K562 (cell line): ENCODE measurements at regions not wholly inside any gene's neighbourhood (a gene's known extent, or its start where the extent isn't known, plus 50 kb on each side); places are given as distances from the start of the nearest gene placed in this dataset.

Experiments used
- ATAC-seq: fragments of 200-7000 bp; cut with Tn5 transposase; 3 replicates; pipeline ENCODE4 v1.9.1; 2020; ENCODE audit warnings: moderate library complexity
- BruUV-seq: library from RNA; stranded (reverse); fragments of 400-500 nt; replicated peaks from 2 replicates; lab custom pipeline; 2021; lab: Mats Ljungman, UMichigan
- CTCF ChIA-PET: fragments of 300-600 bp; formaldehyde crosslinking; extraction: SDS; loops from one replicate; lab custom pipeline; 2021; ENCODE audit warnings: low intra/inter-chr PET ratio; lab: Yijun Ruan, JAX
- POLR2A ChIA-PET: fragments of 300-600, 350-650 bp; sonication (Branson Sonifier 250); formaldehyde crosslinking; extraction: SDS; loops from one replicate; lab custom pipeline; 2021; ENCODE audit warnings: antibody characterized with exemption, inconsistent platforms; lab: Yijun Ruan, JAX
- DNase-seq, 4 experiments: peaks; one replicate each; pipeline versions ENCODE4 v3.0.0 to v3.0.0-alpha.2; 2011 to 2018; ENCODE audit warnings: low spot score in 3 of 4, mixed read lengths in 3 of 4; ENCODE audit errors: extremely low read depth in 1 of 4
- FAIRE-seq: peaks from 2 replicates; lab custom pipeline; 2011; peaks lifted over from hg19 to GRCh38; lab: Jason Lieb, UNC
- H2AFZ ChIP-seq: 2 replicates; pipeline ENCODE4 v1.6.0; 2011; ENCODE audit warnings: low read depth, low read length, control low read depth, inconsistent platforms
- H3K27ac ChIP-seq: fragments of 200-600 bp; 3 replicates; pipeline ENCODE4 v1.8.0; 2011; ENCODE audit warnings: low read depth, mild to moderate bottlenecking, control low read depth, inconsistent platforms, low read length, moderate library complexity, mixed read lengths; ENCODE audit errors: extremely low read depth
- H3K27me3 ChIP-seq, 2 experiments: fragments of 300-600 bp in 1 of 2; 2 replicates in 1 of 2; 3 replicates in 1 of 2; pipeline versions ENCODE4 v1.6.0 to v1.8.0; 2011; ENCODE audit warnings: inconsistent platforms in 2 of 2, low read length in 2 of 2, mild to moderate bottlenecking in 1 of 2, mixed read lengths in 1 of 2, moderate library complexity in 1 of 2; ENCODE audit not compliant: control insufficient read depth in 2 of 2, insufficient read depth in 2 of 2
- H3K36me3 ChIP-seq: fragments of 300-600 bp; 3 replicates; pipeline ENCODE4 v1.8.0; 2011; ENCODE audit warnings: mild to moderate bottlenecking, low read length, inconsistent platforms; ENCODE audit not compliant: control insufficient read depth, insufficient read depth
- H3K4me1 ChIP-seq, 2 experiments: fragments of 200-600 bp in 1 of 2; replicated peaks in 1 of 2; 2 replicates in 1 of 2; 3 replicates in 1 of 2; pipeline versions ENCODE4 v1.5.1 to v1.8.0; 2011; ENCODE audit warnings: inconsistent platforms in 2 of 2, low read length in 2 of 2, mild to moderate bottlenecking in 1 of 2, mixed read lengths in 1 of 2, moderate library complexity in 1 of 2; ENCODE audit not compliant: control insufficient read depth in 2 of 2, insufficient read depth in 2 of 2
- H3K4me2 ChIP-seq: 2 replicates; pipeline ENCODE4 v1.6.1; 2011; ENCODE audit warnings: low read length, control low read depth, inconsistent platforms, mixed read lengths; ENCODE audit not compliant: insufficient read depth
- H3K4me3 ChIP-seq: fragments of 200-600 bp; sonication (generic), shearing (Covaris generic); 2 replicates; pipeline ENCODE4 v1.5.1; 2016; ENCODE audit warnings: control low read depth, inconsistent platforms
- H3K79me2 ChIP-seq: fragments of 200-600 bp; 3 replicates; pipeline ENCODE4 v1.8.0; 2011; ENCODE audit warnings: low read length, inconsistent platforms; ENCODE audit not compliant: control insufficient read depth, insufficient read depth
- H3K9ac ChIP-seq, 2 experiments: 2 replicates each; pipeline versions ENCODE4 v1.6.0 to v1.6.1; 2011; ENCODE audit warnings: low read depth in 2 of 2, low read length in 2 of 2, control low read depth in 1 of 2, inconsistent platforms in 1 of 2, mild to moderate bottlenecking in 1 of 2, mixed read lengths in 1 of 2; ENCODE audit not compliant: insufficient read depth in 1 of 2
- H3K9me1 ChIP-seq: one replicate; pipeline ENCODE4 v1.6.0; 2011; ENCODE audit warnings: inconsistent platforms, mild to moderate bottlenecking, low read length, moderate library complexity; ENCODE audit not compliant: control insufficient read depth, insufficient read depth
- H3K9me3 ChIP-seq: replicated peaks from 2 replicates; pipeline ENCODE4 v1.5.1; 2011; ENCODE audit warnings: low read depth, low read length, inconsistent platforms; ENCODE audit not compliant: control insufficient read depth, insufficient read depth
- H4K20me1 ChIP-seq: replicated peaks from 2 replicates; pipeline ENCODE4 v1.6.1; 2011; ENCODE audit warnings: low read length, inconsistent platforms, mixed read lengths; ENCODE audit not compliant: control insufficient read depth, insufficient read depth
- ATF7 ChIP-seq: fragments of 450-650 bp; IDR thresholded peaks from 2 replicates; pipeline ENCODE4 v1.7.1; 2014; ENCODE audit warnings: mild to moderate bottlenecking, moderate library complexity
- DMBX1 ChIP-seq: fragments of 250-450 bp; sonication (Bioruptor Pico); IDR thresholded peaks from 2 replicates; pipeline ENCODE4 v1.8.0; 2022; ENCODE audit warnings: inconsistent platforms, mild to moderate bottlenecking, moderate library complexity, borderline replicate concordance
- EHMT2 ChIP-seq: fragments of 450-650 bp; IDR thresholded peaks from 2 replicates; pipeline ENCODE4 v1.6.1; 2018; ENCODE audit warnings: antibody characterized with exemption
- HEY1 ChIP-seq: fragments of 250-450 bp; sonication (Bioruptor Pico); IDR thresholded peaks from 2 replicates; pipeline ENCODE4 v1.5.0; 2020; ENCODE audit warnings: mild to moderate bottlenecking, moderate library complexity, borderline replicate concordance
- KDM5B ChIP-seq: fragments of 200-600 bp; sonication (generic); IDR thresholded peaks from 2 replicates; pipeline ENCODE4 v1.6.1; 2012; ENCODE audit warnings: low read depth, mild to moderate bottlenecking, moderate library complexity, low read length, control low read depth, inconsistent platforms; ENCODE audit not compliant: insufficient replicate concordance
- MXD1 ChIP-seq: fragments of 250-450 bp; sonication (Bioruptor Pico); IDR thresholded peaks from 2 replicates; pipeline ENCODE4 v1.8.0; 2021; ENCODE audit warnings: borderline replicate concordance, mild to moderate bottlenecking, moderate library complexity; ENCODE audit not compliant: poor library complexity, severe bottlenecking
- NEUROD1 ChIP-seq: fragments of 150-350 bp; IDR thresholded peaks from 2 replicates; pipeline ENCODE4 v1.6.1; 2014; ENCODE audit warnings: borderline replicate concordance, low read length, low read depth; ENCODE audit not compliant: partially characterized antibody
- NR1H2 ChIP-seq: sonication (generic); formaldehyde crosslinking; IDR thresholded peaks from 2 replicates; pipeline ENCODE4 v1.4.0; 2020; ENCODE audit warnings: mild to moderate bottlenecking, missing genetic modification reagents
- NR2C1 ChIP-seq, 2 experiments: fragments of 450-650 bp; IDR thresholded peaks; 2 replicates each; pipeline ENCODE4 v1.6.1; 2017; ENCODE audit warnings: mild to moderate bottlenecking in 2 of 2, antibody characterized with exemption in 1 of 2, inconsistent platforms in 1 of 2, missing compliant biosample characterization in 1 of 2, missing genetic modification characterization in 1 of 2
- PHTF2 ChIP-seq: fragments of 250-450 bp; sonication (Bioruptor Pico); IDR thresholded peaks from 2 replicates; pipeline ENCODE4 v1.5.0; 2021; ENCODE audit warnings: mild to moderate bottlenecking
- PRMT5 ChIP-seq: sonication (generic); formaldehyde crosslinking; IDR thresholded peaks from 2 replicates; pipeline ENCODE4 v1.5.0; 2020; ENCODE audit warnings: missing genetic modification reagents
- RAD51 ChIP-seq: fragments of 450-650 bp; IDR thresholded peaks from 2 replicates; pipeline ENCODE4 v1.7.1; 2016; ENCODE audit warnings: low read depth, mild to moderate bottlenecking, borderline replicate concordance
- TOE1 ChIP-seq, 2 experiments: fragments of 450-650 bp in 1 of 2; sonication (generic) in 1 of 2; formaldehyde crosslinking in 1 of 2; IDR thresholded peaks; 2 replicates each; pipeline versions ENCODE4 v1.7.1 to v1.8.0; 2016 to 2022; ENCODE audit warnings: borderline replicate concordance in 2 of 2, mild to moderate bottlenecking in 2 of 2, antibody characterized with exemption in 1 of 2, inconsistent platforms in 1 of 2, low read depth in 1 of 2, missing genetic modification reagents in 1 of 2, moderate library complexity in 1 of 2
- ZKSCAN8 ChIP-seq: fragments of 200-800 bp; sonication (Bioruptor generic); IDR thresholded peaks from 2 replicates; pipeline ENCODE4 v1.6.1; 2016; ENCODE audit warnings: missing genetic modification characterization, missing compliant biosample characterization
- ZNF263 ChIP-seq: sonication (generic); formaldehyde crosslinking; IDR thresholded peaks from 2 replicates; pipeline ENCODE4 v1.8.0; 2022; ENCODE audit warnings: mild to moderate bottlenecking, missing genetic modification reagents, borderline replicate concordance
- ZNF316 ChIP-seq: fragments of 450-650 bp; IDR thresholded peaks from 2 replicates; pipeline ENCODE4 v1.6.1; 2016
- ZNF76 ChIP-seq: fragments of 250-450 bp; sonication (Bioruptor Pico); IDR thresholded peaks from 2 replicates; pipeline ENCODE4 v1.4.0; 2020; ENCODE audit warnings: mild to moderate bottlenecking, moderate library complexity, borderline replicate concordance
- ZNF764 ChIP-seq: fragments of 250-450 bp; sonication (Bioruptor Pico); IDR thresholded peaks from 2 replicates; pipeline ENCODE4 v1.4.0; 2020; ENCODE audit warnings: low read depth, mild to moderate bottlenecking, moderate library complexity
- WGBS: fragments of 100-300 bp; shearing (Covaris generic); methylation state at CpG from one replicate; pipeline ENCODE4 v1.1.6; 2016; ENCODE audit warnings: low coverage, mixed read lengths; ENCODE audit not compliant: insufficient coverage; ENCODE audit errors: missing lambda C conversion rate; 5-methylcytosine and 5-hydroxymethylcytosine counted together
- in situ Hi-C: fragments of 300-500 bp; cut with MboI; formaldehyde crosslinking; loops from 4 replicates; pipeline ENCODE4 v1.15.0; 2018; ENCODE audit warnings: inconsistent platforms, mixed read lengths
- intact Hi-C: fragments of 100-400 bp; cut with micrococcal nuclease; formaldehyde crosslinking; loops from 2 replicates; pipeline ENCODE4 v1.14.2; 2022

GRCh38 chr17:33545124-33545523 is 252.0 kb upstream of the ASIC2 start:
- Histone ChIP-seq H3K9ac (no peak overlapping the region), H3K4me1 (no peaks in the 10 kb centered on the region), H2AFZ (no peak overlapping the region), H3K4me3 (no peak overlapping the region), H3K9me1 (no peaks in the 10 kb centered on the region), H3K4me2 (no peak overlapping the region), H4K20me1 (no peaks in the 10 kb centered on the region), H3K36me3 (no peaks in the 10 kb centered on the region), H3K27me3 (no peaks in the 10 kb centered on the region; a peak in 3 of 5 replicates), H3K27ac (no peak overlapping the region), H3K9me3 (no peaks in the 10 kb centered on the region), H3K79me2 (no peaks in the 10 kb centered on the region)
- TF ChIP-seq HEY1 = no peak
- no peak for TF ChIP-seq KDM5B
- no peak for TF ChIP-seq NEUROD1
- TF ChIP-seq RAD51 = no peak
- no peak for TF ChIP-seq ZNF316
- TF ChIP-seq ZNF764 (CRISPR knock-in tag) = no peak
- no peak for TF ChIP-seq NR2C1 (IDR thresholded peaks at IDR 0.05)
- no peak for TF ChIP-seq NR2C1 (tag; IDR thresholded peaks at IDR 0.05)
- no peak for TF ChIP-seq TOE1 (IDR thresholded peaks at IDR 0.05; ENCODE audit: borderline replicate concordance)
- TF ChIP-seq TOE1 (CRISPR knock-in tag; IDR thresholded peaks at IDR 0.05; ENCODE audit: borderline replicate concordance, low read depth) = no peak
- no peak for TF ChIP-seq PHTF2 (CRISPR knock-in tag)
- no peak for TF ChIP-seq EHMT2
- TF ChIP-seq MXD1 (CRISPR knock-in tag) = no peak
- TF ChIP-seq NR1H2 (CRISPR knock-in tag) = no peak
- TF ChIP-seq ZKSCAN8 (CRISPR knock-in tag) = no peak
- no peak for TF ChIP-seq ZNF76
- TF ChIP-seq DMBX1 (CRISPR knock-in tag) = no peak
- TF ChIP-seq ATF7 = no peak
- no peak for TF ChIP-seq ZNF263 (CRISPR knock-in tag)
- no peak for TF ChIP-seq PRMT5
- intact Hi-C loops (no loop called here), in situ Hi-C loops (no loop called here)
- ATAC-seq (no peak), FAIRE-seq (no peak), DNase-seq (no peak)
- CTCF ChIA-PET = no interaction called here
- POLR2A ChIA-PET = interaction anchor here (0.5 kb wide), 1 partner anchor 11 kb away, joined by 3 read pairs; no protein-coding TSS in a partner anchor
- WGBS = 3% methylated on average over 4 of the region's 4 CpGs
- BruUV-seq = no TSS peak
